CD14-positive monocyte (primary cell): ENCODE measurements at regions not wholly inside any gene's neighbourhood (a gene's known extent, or its start where the extent isn't known, plus 50 kb on each side); places are given as distances from the start of the nearest gene placed in this dataset.

Experiments
- DNase-seq, 3 donors: peaks; one replicate each; pipeline ENCODE4 v3.0.0-alpha.2; 2011 to 2022
- H2AFZ ChIP-seq: 2 replicates; pipeline ENCODE4 v1.6.0; 2012; ENCODE audit warnings: mild to moderate bottlenecking, low read depth, low read length, inconsistent platforms; ENCODE audit not compliant: insufficient read depth, poor library complexity, severe bottlenecking
- H3K27ac ChIP-seq, 2 donors: 1 replicate in 1 of 2; 2 replicates in 1 of 2; pipeline ENCODE4 v1.5.1; 2012 to 2013; ENCODE audit warnings: low read length in 2 of 2, control low read depth in 1 of 2, inconsistent platforms in 1 of 2, low read depth in 1 of 2, mild to moderate bottlenecking in 1 of 2
- H3K27me3 ChIP-seq, 2 donors: one replicate each; pipeline versions ENCODE4 v1.6.0 to v1.6.1; 2011 to 2013; ENCODE audit warnings: low read length in 2 of 2; ENCODE audit not compliant: control insufficient read depth in 2 of 2, insufficient read depth in 2 of 2
- H3K36me3 ChIP-seq, 2 donors: replicated peaks in 1 of 2; 1 replicate in 1 of 2; 2 replicates in 1 of 2; pipeline versions ENCODE4 v1.5.1 to v1.6.1; 2012 to 2013; ENCODE audit warnings: low read length in 2 of 2, control low read depth in 1 of 2, inconsistent platforms in 1 of 2, mild to moderate bottlenecking in 1 of 2; ENCODE audit not compliant: insufficient read depth in 2 of 2, control insufficient read depth in 1 of 2
- H3K4me1 ChIP-seq, 2 donors: 1 replicate in 1 of 2; 2 replicates in 1 of 2; pipeline versions ENCODE4 v1.5.1 to v1.6.1; 2012 to 2013; ENCODE audit warnings: low read length in 2 of 2, control low read depth in 1 of 2, inconsistent platforms in 1 of 2, mild to moderate bottlenecking in 1 of 2, moderate library complexity in 1 of 2; ENCODE audit not compliant: insufficient read depth in 2 of 2, control insufficient read depth in 1 of 2
- H3K4me2 ChIP-seq: replicated peaks from 2 replicates; pipeline ENCODE3; 2012; ENCODE audit warnings: low read length, moderate library complexity, mild to moderate bottlenecking; ENCODE audit not compliant: poor library complexity, severe bottlenecking; ENCODE audit errors: extremely low read depth
- H3K4me3 ChIP-seq, 3 experiments: fragments of 200-600 bp in 1 of 3; sonication (generic) in 1 of 3; replicated peaks in 1 of 3; 1 replicate in 2 of 3; 2 replicates in 1 of 3; pipeline ENCODE4 v1.5.1; 2011 to 2013; ENCODE audit warnings: low read length in 3 of 3, mild to moderate bottlenecking in 3 of 3, control low read depth in 2 of 3, low read depth in 2 of 3, inconsistent platforms in 1 of 3, moderate library complexity in 1 of 3
- H3K79me2 ChIP-seq: 2 replicates; pipeline ENCODE4 v1.6.0; 2012; ENCODE audit warnings: mild to moderate bottlenecking, control low read depth, inconsistent platforms, low read length, moderate library complexity; ENCODE audit not compliant: insufficient read depth
- H3K9ac ChIP-seq: 2 replicates; pipeline ENCODE4 v1.6.0; 2017; ENCODE audit warnings: low read length, mild to moderate bottlenecking; ENCODE audit not compliant: insufficient read depth, poor library complexity, severe bottlenecking
- H3K9me3 ChIP-seq, 2 donors: replicated peaks in 1 of 2; 1 replicate in 1 of 2; 2 replicates in 1 of 2; pipeline versions ENCODE4 v1.5.1 to v1.6.1; 2012 to 2013; ENCODE audit warnings: low read length in 2 of 2, control low read depth in 1 of 2; ENCODE audit not compliant: control insufficient read depth in 1 of 2, insufficient read depth in 1 of 2
- H4K20me1 ChIP-seq: 2 replicates; pipeline ENCODE4 v1.6.0; 2012; ENCODE audit warnings: mild to moderate bottlenecking, low read length, control low read depth, moderate library complexity; ENCODE audit not compliant: insufficient read depth
- H3K27ac Mint-ChIP-seq, 7 donors: one replicate each; pipeline ENCODE4 v1.8.0; 2020; ENCODE audit warnings: mild to moderate bottlenecking in 7 of 7, mixed read lengths in 7 of 7, moderate library complexity in 6 of 7, inconsistent platforms in 2 of 7
- H3K27me3 Mint-ChIP-seq, 3 donors: one replicate each; pipeline ENCODE4 v1.8.0; 2021 to 2022; ENCODE audit warnings: low read depth in 3 of 3, mild to moderate bottlenecking in 3 of 3, mixed read lengths in 3 of 3, moderate library complexity in 3 of 3, inconsistent platforms in 1 of 3
- H3K36me3 Mint-ChIP-seq, 2 donors: one replicate each; pipeline ENCODE4 v1.8.0; 2020; ENCODE audit warnings: mixed read lengths in 2 of 2, inconsistent platforms in 1 of 2, mild to moderate bottlenecking in 1 of 2
- H3K4me1 Mint-ChIP-seq: one replicate; pipeline ENCODE4 v1.8.0; 2020; ENCODE audit warnings: mild to moderate bottlenecking, mixed read lengths
- H3K4me3 Mint-ChIP-seq, 2 donors: one replicate each; pipeline ENCODE4 v1.8.0; 2020; ENCODE audit warnings: mild to moderate bottlenecking in 2 of 2, mixed read lengths in 2 of 2, moderate library complexity in 1 of 2
- H3K9me3 Mint-ChIP-seq, 7 donors: one replicate each; pipeline ENCODE4 v1.8.0; 2020 to 2022; ENCODE audit warnings: mixed read lengths in 7 of 7, mild to moderate bottlenecking in 6 of 7, moderate library complexity in 6 of 7, inconsistent platforms in 2 of 7
- CTCF ChIP-seq: fragments of 200-600 bp; IDR thresholded peaks from one replicate; pipeline ENCODE4 v1.8.0; 2022; ENCODE audit warnings: antibody characterized with exemption, mild to moderate bottlenecking
- WGBS: methylation state at CpG from one replicate; pipeline ENCODE4 v1.1.5; 2013; ENCODE audit warnings: missing lambda C conversion rate; ENCODE audit not compliant: insufficient coverage; 5-methylcytosine and 5-hydroxymethylcytosine counted together
- intact Hi-C, 2 donors: fragments of 100-400 bp; cut with micrococcal nuclease; formaldehyde crosslinking; loops; one replicate each; pipeline versions ENCODE4 v1.15.0 to v1.15.1; 2023

- Histone ChIP-seq H3K9ac (no peak overlapping the region), H3K27ac (no peak overlapping the region), H3K4me3 (no peak overlapping the region), H4K20me1 (no peaks in the 10 kb centered on the region), H2AFZ (no peak overlapping the region), H3K9me3 (no peaks in the 10 kb centered on the region), H3K79me2 (no peaks in the 10 kb centered on the region), H3K36me3 (no peaks in the 10 kb centered on the region), H3K4me2 (no peak overlapping the region), H3K27me3 (no peaks in the 10 kb centered on the region), H3K4me1 (peaks cover 6 to 12% of the 10 kb centered on the region in 2 donors)
- no peaks in the 10 kb centered on the region for H3K36me3 Mint-ChIP-seq
- H3K4me3 Mint-ChIP-seq, result no peak overlapping the region
- peaks cover 0 to 2% (median 0%) of the 10 kb centered on the region in 7 donors for H3K9me3 Mint-ChIP-seq
- TF ChIP-seq CTCF, result no peak
- intact Hi-C loops, result no loop called here
- no peak overlapping the region for H3K27ac Mint-ChIP-seq
- DNase-seq, result no peak
- H3K4me1 Mint-ChIP-seq, result peaks cover 18% of the 10 kb centered on the region
- no CpG with 5 or more reads among the region's 1 CpG for WGBS
- H3K27me3 Mint-ChIP-seq, result no peaks in the 10 kb centered on the region
Observed at GRCh38 chr4:174578366-174578765, 56.1 kb upstream of the HPGD start.

GRCh38 chr4:174575436-174575835 lies 53.1 kb upstream of the HPGD start:
- no peak overlapping the region for H3K27ac ChIP-seq
- H3K9me3 ChIP-seq, result no peaks in the 10 kb centered on the region
- H2AFZ ChIP-seq, result no peak overlapping the region
- no peak for DNase-seq
- peaks cover 0 to 3% (median 0%) of the 10 kb centered on the region in 7 donors for H3K9me3 Mint-ChIP-seq
- H4K20me1 ChIP-seq, result no peaks in the 10 kb centered on the region
- no peaks in the 10 kb centered on the region for H3K36me3 ChIP-seq
- peaks cover 2% of the 10 kb centered on the region for H3K4me1 Mint-ChIP-seq
- H3K4me2 ChIP-seq, result no peak overlapping the region
- H3K27ac Mint-ChIP-seq, result no peak overlapping the region
- no peaks in the 10 kb centered on the region for H3K27me3 Mint-ChIP-seq
- H3K4me1 ChIP-seq, result no peaks in the 10 kb centered on the region
- intact Hi-C loops, result no loop called here
- H3K4me3 ChIP-seq, result no peak overlapping the region
- no peak for TF ChIP-seq CTCF
- H3K4me3 Mint-ChIP-seq, result no peak overlapping the region
- H3K9ac ChIP-seq, result no peak overlapping the region
- no CpG with 5 or more reads among the region's 2 CpGs for WGBS
- no peaks in the 10 kb centered on the region for H3K79me2 ChIP-seq
- no peaks in the 10 kb centered on the region for H3K36me3 Mint-ChIP-seq
- H3K27me3 ChIP-seq, result no peaks in the 10 kb centered on the region
